ENCODE measurements at regions not wholly inside any gene's neighbourhood (a gene's known extent, or its start where the extent isn't known, plus 50 kb on each side); places are given as distances from the start of the nearest gene placed in this dataset.

- Histone ChIP-seq H3K36me3 (no peaks in the 10 kb centered on the region), H3K27me3 (replicated peaks in 1 of 7) (no peaks in the 10 kb centered on the region), H3K27ac (no peak overlapping the region), H3K4me3 (no peak overlapping the region), H3K9me3 (peaks cover 0 to 14% (median 8%) of the 10 kb centered on the region in 8 donors), H3K4me1 (no peaks in the 10 kb centered on the region)
- TF ChIP-seq POLR2AphosphoS5 (IDR thresholded peaks at IDR 0.05) (no peak), POLR2A (IDR thresholded peaks at IDR 0.05) (no peak)
- no peak for DNase-seq
- intact Hi-C loops (cut with DNase I; ENCODE audit: low total_unique reads), result no loop called here
- 75 to 84% (median 80%) methylated on average over 2 of the region's 2 CpGs for WGBS, 5 donors
These were observed 1163.7 kb downstream of the AACS start for GRCh38 chr12:126228936-126229335.

- H3K36me3 ChIP-seq, result no peaks in the 10 kb centered on the region
- H3K27ac ChIP-seq, result no peak overlapping the region
- intact Hi-C loops (cut with DNase I; ENCODE audit: low total_unique reads), result no loop called here
- H3K4me1 ChIP-seq, result no peaks in the 10 kb centered on the region
- WGBS, 5 donors, result 64 to 76% (median 70%) methylated on average over 3 of the region's 3 CpGs
- no peaks in the 10 kb centered on the region for H3K27me3 ChIP-seq (replicated peaks in 1 of 7)
- no peak for DNase-seq
- no peak overlapping the region for H3K4me3 ChIP-seq
- no peaks in the 10 kb centered on the region for H3K9me3 ChIP-seq
- TF ChIP-seq CTCF (IDR thresholded peaks at IDR 0.05 in 8 of 11, conservative IDR thresholded peaks at IDR 0.05 in 3 of 11), result no peak
- TF ChIP-seq POLR2A (IDR thresholded peaks at IDR 0.05), result no peak
- TF ChIP-seq POLR2AphosphoS5 (IDR thresholded peaks at IDR 0.05), result no peak
These were observed 1167.5 kb downstream of the AACS start for GRCh38 chr12:126232711-126233110.

GRCh38 chr12:126233625-126234024, 1168.4 kb downstream of the AACS start:
- WGBS, 5 donors, result 64 to 69% (median 65%) methylated on average over 3 of the region's 3 CpGs
- intact Hi-C loops (cut with DNase I; ENCODE audit: low total_unique reads), result no loop called here
- Histone ChIP-seq H3K4me1 (no peaks in the 10 kb centered on the region), H3K36me3 (no peaks in the 10 kb centered on the region), H3K4me3 (no peak overlapping the region), H3K27ac (no peak overlapping the region), H3K9me3 (no peaks in the 10 kb centered on the region), H3K27me3 (replicated peaks in 1 of 7) (no peaks in the 10 kb centered on the region)
- no peak for DNase-seq
- TF ChIP-seq CTCF (IDR thresholded peaks at IDR 0.05 in 8 of 11, conservative IDR thresholded peaks at IDR 0.05 in 3 of 11) (no peak), POLR2AphosphoS5 (IDR thresholded peaks at IDR 0.05) (no peak), POLR2A (IDR thresholded peaks at IDR 0.05) (no peak)

- no peaks in the 10 kb centered on the region for H3K4me1 ChIP-seq
- no peaks in the 10 kb centered on the region for H3K36me3 ChIP-seq
- H3K27me3 ChIP-seq (replicated peaks in 1 of 7), result no peaks in the 10 kb centered on the region
- intact Hi-C loops (cut with DNase I; ENCODE audit: low total_unique reads), result no loop called here
- TF ChIP-seq POLR2AphosphoS5 (IDR thresholded peaks at IDR 0.05) (no peak), CTCF (IDR thresholded peaks at IDR 0.05 in 8 of 11, conservative IDR thresholded peaks at IDR 0.05 in 3 of 11) (no peak), POLR2A (IDR thresholded peaks at IDR 0.05) (no peak)
- 75 to 85% (median 80%) methylated on average over 4 of the region's 4 CpGs for WGBS, 5 donors
- peaks cover 0 to 4% (median 0%) of the 10 kb centered on the region in 8 donors for H3K9me3 ChIP-seq
- no peak for DNase-seq
- no peak overlapping the region for H3K4me3 ChIP-seq
- no peak overlapping the region for H3K27ac ChIP-seq
These were observed 1178.7 kb downstream of the AACS start for GRCh38 chr12:126243814-126244440.
